Adipocyte (in vitro differentiated cells): ENCODE measurements at regions not wholly inside any gene's neighbourhood (a gene's known extent, or its start where the extent isn't known, plus 50 kb on each side); places are given as distances from the start of the nearest gene placed in this dataset.
A peak's percentile ranks its signal among the peaks of the same experiment; 100 is the strongest.
"Not testable (repeated sequence)": the region's sequence is repeated elsewhere in the genome, so short reads cannot be mapped to it uniquely, and the experiment has no call there.

Experiments
- DNase-seq: peaks from one replicate; pipeline ENCODE4 v3.0.0-alpha.2; 2015; ENCODE audit warnings: low read depth
- H3K27me3 ChIP-seq: replicated peaks from 2 replicates; pipeline ENCODE4 v1.7.0; 2013; ENCODE audit warnings: mild to moderate bottlenecking, low read length, moderate library complexity; ENCODE audit not compliant: control insufficient read depth, insufficient read depth
- H3K36me3 ChIP-seq: 2 replicates; pipeline ENCODE4 v1.7.0; 2013; ENCODE audit warnings: low read length, mild to moderate bottlenecking, moderate library complexity; ENCODE audit not compliant: control insufficient read depth, insufficient read depth, severe bottlenecking
- H3K4me1 ChIP-seq: 2 replicates; pipeline ENCODE4 v1.7.0; 2013; ENCODE audit warnings: mild to moderate bottlenecking, low read length, moderate library complexity; ENCODE audit not compliant: control insufficient read depth, insufficient read depth
- H3K4me3 ChIP-seq: 2 replicates; pipeline ENCODE4 v1.7.0; 2013; ENCODE audit warnings: mild to moderate bottlenecking, low read length, moderate library complexity
- H3K9ac ChIP-seq: 2 replicates; pipeline ENCODE4 v1.7.0; 2013; ENCODE audit warnings: mild to moderate bottlenecking, low read length, moderate library complexity
- H3K9me3 ChIP-seq: 2 replicates; pipeline ENCODE4 v1.7.0; 2013; ENCODE audit warnings: mild to moderate bottlenecking, low read length, moderate library complexity; ENCODE audit not compliant: control insufficient read depth

- H3K36me3 ChIP-seq, H3K27me3 ChIP-seq, H3K4me1 ChIP-seq, H3K9ac ChIP-seq, DNase-seq, H3K4me3 ChIP-seq, H3K9me3 ChIP-seq: not testable (repeated sequence)
These were observed 342.2 kb downstream of the CEP170 start for GRCh38 chr1:242912855-242913254.

DNA sequence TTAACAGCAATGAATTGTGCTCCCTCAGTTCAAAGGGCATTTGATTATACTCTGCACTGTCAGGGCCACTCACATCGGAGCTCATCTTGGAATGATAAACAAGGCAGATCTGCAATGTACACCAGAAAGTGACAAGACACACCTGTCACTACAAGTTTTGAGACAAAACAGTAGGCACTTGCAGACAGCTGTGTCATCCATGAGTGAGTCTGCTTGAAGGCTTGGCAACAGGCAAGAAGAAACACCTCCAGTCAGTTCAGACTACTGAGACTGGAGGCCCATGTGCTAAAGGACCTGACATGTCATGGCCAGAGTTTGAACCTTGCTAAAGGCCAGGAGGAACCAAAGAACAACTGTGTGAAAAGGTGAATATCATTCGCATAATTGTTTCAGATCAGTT lies 354.5 kb downstream of the CEP170 start:
- H3K27me3 ChIP-seq, H3K9ac ChIP-seq, DNase-seq, H3K4me3 ChIP-seq, H3K36me3 ChIP-seq, H3K4me1 ChIP-seq, H3K9me3 ChIP-seq: not testable (repeated sequence)

DNA sequence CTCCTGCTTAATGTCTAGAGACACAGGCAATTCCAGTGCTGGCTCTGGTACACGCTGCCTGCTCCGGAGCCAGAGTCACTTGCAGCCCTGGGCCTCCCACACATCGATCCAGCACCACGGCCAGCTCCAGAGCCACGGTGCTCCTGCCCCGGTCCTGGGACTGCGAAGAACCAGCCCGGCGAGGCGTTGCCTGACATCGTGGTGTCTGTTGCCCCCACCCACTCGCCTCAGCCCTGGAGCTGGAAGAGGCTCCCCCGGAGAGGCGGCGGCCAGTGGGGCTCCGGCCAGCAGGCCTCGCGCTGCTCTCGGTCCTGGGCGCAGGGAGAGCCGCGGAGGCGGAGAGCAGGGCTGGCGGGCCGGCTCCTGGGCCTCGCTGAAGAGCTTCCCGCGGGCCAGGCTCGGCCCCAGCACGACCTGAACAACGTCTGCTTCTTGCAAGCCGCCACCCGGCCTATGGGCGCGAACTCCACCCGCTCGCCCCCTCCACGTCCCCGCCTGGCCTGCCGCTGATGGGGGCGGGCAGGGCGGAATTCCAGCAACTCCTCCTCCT lies 364.8 kb downstream of the CEP170 start:
- no peak overlapping the region for H3K9ac ChIP-seq
- H3K27me3 ChIP-seq: no peaks in the 10 kb centered on the region
- H3K36me3 ChIP-seq: no peaks in the 10 kb centered on the region
- no peaks in the 10 kb centered on the region for H3K4me1 ChIP-seq
- H3K9me3 ChIP-seq: no peaks in the 10 kb centered on the region
- peak; percentile 8 for DNase-seq
- no peak overlapping the region for H3K4me3 ChIP-seq

- Histone ChIP-seq H3K36me3 (no peaks in the 10 kb centered on the region), H3K4me3 (no peak overlapping the region), H3K9me3 (no peaks in the 10 kb centered on the region), H3K4me1 (no peaks in the 10 kb centered on the region), H3K9ac (no peak overlapping the region), H3K27me3 (no peaks in the 10 kb centered on the region)
- no peak for DNase-seq
These were observed 361.6 kb upstream of the PLD5 start for GRCh38 chr1:242886137-242886536.

GRCh38 chr1:242880022-242880421 lies 355.5 kb upstream of the PLD5 start:
- DNase-seq, H3K27me3 ChIP-seq, H3K4me1 ChIP-seq, H3K9me3 ChIP-seq, H3K9ac ChIP-seq, H3K36me3 ChIP-seq, H3K4me3 ChIP-seq: not testable (repeated sequence)

- no peak overlapping the region for H3K9ac ChIP-seq
- H3K9me3 ChIP-seq: no peaks in the 10 kb centered on the region
- no peaks in the 10 kb centered on the region for H3K27me3 ChIP-seq
- DNase-seq: no peak
- no peaks in the 10 kb centered on the region for H3K4me1 ChIP-seq
- H3K4me3 ChIP-seq: no peak overlapping the region
- no peaks in the 10 kb centered on the region for H3K36me3 ChIP-seq
These were observed 353.2 kb upstream of the PLD5 start for GRCh38 chr1:242877743-242878142.

DNA sequence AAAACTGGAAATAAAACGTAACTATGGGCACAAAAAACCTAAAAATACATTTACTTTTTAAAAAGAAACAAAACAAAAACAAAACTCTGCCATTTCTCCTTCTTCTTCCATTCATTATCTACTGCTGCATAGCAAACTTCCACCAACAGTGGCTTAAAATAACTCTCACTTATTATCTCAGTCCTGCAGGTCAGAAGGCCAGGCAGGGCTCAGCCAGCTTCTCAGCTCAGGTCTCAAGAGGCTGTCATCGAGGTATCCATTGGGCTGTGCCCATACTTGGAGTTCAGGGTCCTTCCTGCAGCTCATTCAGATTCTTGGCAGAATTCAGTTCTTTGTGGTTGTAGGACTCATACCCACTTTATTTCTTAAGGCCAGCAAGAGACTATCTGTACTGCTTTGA lies 352.7 kb upstream of the PLD5 start:
- no peaks in the 10 kb centered on the region for H3K4me1 ChIP-seq
- no peak overlapping the region for H3K9ac ChIP-seq
- no peak overlapping the region for H3K4me3 ChIP-seq
- H3K36me3 ChIP-seq: no peaks in the 10 kb centered on the region
- DNase-seq: no peak
- H3K27me3 ChIP-seq: no peaks in the 10 kb centered on the region
- H3K9me3 ChIP-seq: no peaks in the 10 kb centered on the region

- no peak for DNase-seq
- no peaks in the 10 kb centered on the region for H3K36me3 ChIP-seq
- no peak overlapping the region for H3K9ac ChIP-seq
- H3K4me3 ChIP-seq: no peak overlapping the region
- H3K27me3 ChIP-seq: no peaks in the 10 kb centered on the region
- no peaks in the 10 kb centered on the region for H3K9me3 ChIP-seq
- no peaks in the 10 kb centered on the region for H3K4me1 ChIP-seq
These were observed 351.5 kb upstream of the PLD5 start for GRCh38 chr1:242876030-242876429.

DNA sequence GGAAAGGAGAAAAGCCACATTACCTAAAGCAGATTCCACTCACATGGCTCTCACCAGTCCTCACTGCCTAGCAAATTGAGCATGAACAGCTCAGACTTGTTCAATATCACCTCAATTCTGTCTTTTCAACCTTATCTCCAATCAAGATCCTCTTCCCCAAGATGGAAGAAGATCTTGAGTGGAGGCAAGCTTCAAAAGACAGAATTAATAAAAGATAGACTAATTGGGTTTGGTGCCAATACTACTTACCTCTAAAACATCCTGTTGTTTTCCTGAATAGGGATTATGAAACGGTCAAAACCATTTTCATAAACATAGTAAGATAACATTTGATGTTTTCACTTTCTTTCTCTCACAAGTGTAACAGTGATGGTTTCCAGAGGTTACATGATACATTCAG lies 349.2 kb upstream of the PLD5 start:
- Histone ChIP-seq H3K4me1 (no peaks in the 10 kb centered on the region), H3K36me3 (no peaks in the 10 kb centered on the region), H3K9me3 (no peaks in the 10 kb centered on the region), H3K4me3 (no peak overlapping the region), H3K27me3 (no peaks in the 10 kb centered on the region), H3K9ac (no peak overlapping the region)
- no peak for DNase-seq

DNA sequence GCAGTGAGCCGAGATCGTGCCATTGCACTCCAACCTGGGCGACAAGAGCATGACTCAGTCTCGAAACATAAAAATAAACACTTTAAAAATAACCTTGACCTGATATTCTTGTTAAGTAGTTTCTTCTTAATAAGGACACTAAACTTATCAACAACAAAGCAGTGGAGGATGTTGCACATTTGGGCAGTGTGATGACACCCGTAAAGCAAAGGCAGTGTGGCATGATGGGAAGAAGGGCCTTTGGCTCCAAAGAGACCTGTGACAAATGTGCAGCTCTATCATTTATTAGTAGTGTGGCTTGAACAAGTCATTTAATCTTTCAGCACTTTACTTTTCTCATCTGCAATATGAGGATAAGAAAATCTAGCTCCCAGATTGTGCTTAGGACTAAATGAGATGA lies 348.0 kb upstream of the PLD5 start:
- no peak overlapping the region for H3K4me3 ChIP-seq
- no peaks in the 10 kb centered on the region for H3K9me3 ChIP-seq
- H3K4me1 ChIP-seq: no peaks in the 10 kb centered on the region
- no peaks in the 10 kb centered on the region for H3K36me3 ChIP-seq
- DNase-seq: no peak
- no peak overlapping the region for H3K9ac ChIP-seq
- no peaks in the 10 kb centered on the region for H3K27me3 ChIP-seq

- Histone ChIP-seq H3K9ac (no peak overlapping the region), H3K36me3 (no peaks in the 10 kb centered on the region), H3K4me1 (no peaks in the 10 kb centered on the region), H3K9me3 (no peaks in the 10 kb centered on the region), H3K27me3 (no peaks in the 10 kb centered on the region), H3K4me3 (no peak overlapping the region)
- no peak for DNase-seq
These were observed 347.1 kb upstream of the PLD5 start for GRCh38 chr1:242871471-242872030.

- Histone ChIP-seq H3K9ac (no peak overlapping the region), H3K4me1 (no peaks in the 10 kb centered on the region), H3K36me3 (no peaks in the 10 kb centered on the region), H3K27me3 (no peaks in the 10 kb centered on the region), H3K4me3 (no peak overlapping the region), H3K9me3 (no peaks in the 10 kb centered on the region)
- no peak for DNase-seq
These were observed 346.5 kb upstream of the PLD5 start for GRCh38 chr1:242870966-242871365.
